Fibroblast of skin of abdomen (primary cell): ENCODE measurements at regions not wholly inside any gene's neighbourhood (a gene's known extent, or its start where the extent isn't known, plus 50 kb on each side); places are given as distances from the start of the nearest gene placed in this dataset.

ENCODE experiments used
- DNase-seq: peaks from one replicate; pipeline ENCODE4 v3.0.0-alpha.2; 2013

DNA sequence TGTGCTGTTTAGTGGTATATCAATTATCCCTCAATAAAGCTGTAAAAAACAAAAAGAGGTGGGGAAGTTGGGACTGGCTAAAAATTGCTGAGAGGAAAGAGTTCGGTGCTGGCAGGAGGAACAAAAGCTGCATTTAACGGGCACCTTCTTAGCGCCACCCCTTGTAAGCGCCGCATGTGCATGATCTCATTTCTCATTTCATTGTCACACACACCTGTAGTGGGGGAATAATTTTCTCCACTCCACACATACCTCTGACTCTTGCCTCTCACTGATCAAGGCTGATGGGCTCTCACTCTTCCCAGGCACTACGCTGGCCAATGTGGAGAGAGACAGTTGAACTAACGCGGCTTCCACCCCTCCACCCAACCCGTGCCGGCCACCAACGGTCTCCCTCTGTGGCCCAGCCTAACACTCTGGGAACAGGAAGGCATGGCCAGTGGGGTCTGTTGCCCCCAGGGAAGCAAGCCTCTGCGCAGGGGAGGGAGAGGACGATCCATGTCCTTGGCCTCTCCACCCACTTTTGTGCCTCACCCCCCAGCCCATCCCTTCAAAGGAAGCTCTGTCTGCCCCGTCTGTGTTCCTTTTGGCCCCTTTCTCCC is 186.7 kb upstream of the SYT13 start:
- no peak for DNase-seq

DNA sequence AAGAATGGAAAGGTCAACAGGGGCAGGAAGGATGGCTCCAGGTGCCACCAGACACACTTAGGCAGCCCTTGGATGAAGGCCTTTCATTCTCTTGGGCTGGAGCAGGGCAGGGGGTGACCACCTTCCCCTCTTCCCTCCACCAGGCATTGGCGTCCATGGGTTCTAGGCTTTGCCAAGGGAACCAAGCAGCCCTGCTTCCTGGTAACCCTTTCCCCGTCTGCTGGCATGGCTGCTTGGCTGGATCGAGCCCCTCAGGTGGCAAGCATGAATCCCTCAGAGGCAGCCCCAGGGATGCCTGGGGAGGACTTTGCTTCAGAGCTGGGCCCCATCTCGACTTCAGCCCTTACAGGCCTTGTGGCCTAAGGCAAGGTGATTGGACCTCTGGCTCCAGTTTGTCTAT is 185.1 kb upstream of the SYT13 start:
- DNase-seq = no peak

DNA sequence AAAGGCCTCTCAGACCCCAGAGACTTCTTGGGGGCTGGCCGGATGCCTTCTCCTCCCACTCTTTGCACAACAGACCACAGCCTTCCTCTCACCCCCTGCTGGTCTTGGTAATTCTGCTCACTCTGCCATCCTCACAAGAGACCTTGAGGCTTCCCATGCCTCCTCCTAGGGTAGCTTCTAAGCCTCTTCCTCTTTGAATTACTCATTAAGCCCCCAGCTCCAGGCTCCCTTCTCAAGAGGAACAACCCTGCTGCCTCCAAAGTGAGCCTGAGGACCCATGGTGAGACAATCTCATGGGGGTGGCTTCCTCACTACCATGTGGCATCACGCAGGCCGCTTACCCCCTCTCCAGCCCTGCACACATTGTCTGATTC is 184.6 kb upstream of the SYT13 start:
- no peak for DNase-seq

DNA sequence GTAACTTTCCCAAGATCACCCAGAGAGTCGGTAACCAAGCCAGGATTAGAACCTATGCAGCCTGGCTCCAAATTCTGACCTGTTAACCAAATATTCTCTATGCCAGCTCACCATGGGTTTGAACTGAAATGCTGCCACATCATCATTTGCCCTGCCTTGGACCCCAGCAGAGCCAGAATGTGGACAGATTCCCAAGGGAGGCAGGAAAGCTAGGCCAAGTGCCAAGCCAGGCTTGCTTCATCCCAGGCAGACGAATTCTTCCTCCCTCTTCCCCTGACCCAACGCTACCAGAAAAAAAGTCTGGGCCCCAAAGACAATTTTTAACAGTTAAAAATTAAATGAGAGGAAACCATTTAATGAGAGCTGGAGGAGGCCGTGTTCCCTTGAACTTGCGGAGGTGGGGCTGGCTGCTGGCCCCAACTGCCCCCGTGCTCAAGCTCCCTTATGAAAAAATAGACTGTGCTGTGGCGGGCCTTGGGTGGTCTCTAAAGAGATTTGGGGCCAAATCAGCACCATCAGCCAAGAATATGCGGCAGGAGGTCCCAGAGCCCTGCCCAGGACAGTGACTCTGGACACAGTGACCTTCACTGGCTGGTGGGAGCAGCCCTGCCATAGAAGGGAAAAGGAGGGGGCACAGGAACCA is 184.1 kb upstream of the SYT13 start:
- peak; percentile 66 for DNase-seq

DNA sequence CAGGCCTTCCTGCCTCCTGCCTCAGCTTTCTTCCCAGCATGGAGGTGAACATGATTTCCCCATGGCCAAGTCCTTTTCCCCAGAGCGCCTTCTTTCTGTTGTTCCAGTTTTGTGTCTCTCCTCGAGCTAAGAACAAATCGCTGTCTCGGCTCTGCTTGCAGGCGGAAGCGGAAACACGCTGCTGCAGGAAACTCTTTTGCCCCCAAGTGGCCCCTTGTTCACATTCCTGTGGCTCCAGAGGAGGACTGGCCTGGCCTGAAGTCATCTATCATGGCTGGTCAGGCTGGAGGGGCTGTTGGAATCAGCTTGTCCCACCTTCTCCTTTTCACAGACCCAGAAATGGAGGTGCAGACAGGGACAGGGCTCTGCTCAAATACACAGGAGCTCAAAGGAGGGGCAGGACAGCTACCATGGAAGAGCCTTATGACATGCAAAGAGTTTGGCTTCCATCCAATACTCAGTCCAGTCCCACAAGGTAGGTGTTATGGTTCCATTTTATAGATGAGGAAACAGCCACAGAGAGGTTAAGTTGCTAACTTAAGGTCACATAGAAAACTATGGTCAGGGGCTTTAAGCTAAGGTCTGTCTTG is 182.2 kb upstream of the SYT13 start:
- DNase-seq = peak; percentile 64

DNA sequence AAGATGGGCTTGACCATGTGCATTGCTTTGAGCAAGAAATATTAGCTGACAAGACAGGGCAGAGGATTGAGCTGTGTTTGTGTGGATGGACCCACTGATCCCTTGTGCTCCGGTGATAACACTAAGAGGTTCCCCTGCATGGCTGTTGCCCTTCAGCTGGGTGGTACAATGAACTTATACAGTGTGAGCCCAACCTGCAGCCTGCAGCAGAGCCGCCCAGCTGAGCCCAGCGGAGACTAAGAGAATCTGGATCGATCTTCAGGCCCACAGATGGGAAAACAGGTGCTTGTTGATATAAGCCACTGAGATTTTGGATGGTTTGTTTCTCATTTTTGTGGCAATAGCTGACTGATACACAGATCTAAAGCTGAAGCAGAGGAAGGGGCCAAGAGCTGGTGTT is 177.4 kb upstream of the SYT13 start:
- DNase-seq = no peak

DNA sequence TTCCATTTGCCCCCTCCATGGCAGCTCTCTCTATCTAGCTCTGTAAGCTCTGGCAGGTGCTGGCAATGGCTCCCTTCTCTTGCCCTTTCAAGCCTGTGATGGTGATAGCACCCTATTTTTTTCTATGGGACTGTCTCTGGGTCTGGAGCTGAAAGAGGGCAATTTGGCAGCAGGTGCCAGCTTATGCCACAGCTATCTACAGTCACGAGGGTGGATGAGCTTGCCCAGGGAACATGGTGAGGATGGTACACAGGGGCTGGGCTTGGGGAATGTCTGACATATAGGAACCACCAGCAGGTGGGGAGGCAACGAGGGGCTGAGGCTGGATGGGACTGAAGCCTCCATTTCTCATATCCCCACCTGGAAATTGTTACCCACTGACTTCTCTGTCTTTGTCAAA is 175.4 kb upstream of the SYT13 start:
- no peak for DNase-seq

DNA sequence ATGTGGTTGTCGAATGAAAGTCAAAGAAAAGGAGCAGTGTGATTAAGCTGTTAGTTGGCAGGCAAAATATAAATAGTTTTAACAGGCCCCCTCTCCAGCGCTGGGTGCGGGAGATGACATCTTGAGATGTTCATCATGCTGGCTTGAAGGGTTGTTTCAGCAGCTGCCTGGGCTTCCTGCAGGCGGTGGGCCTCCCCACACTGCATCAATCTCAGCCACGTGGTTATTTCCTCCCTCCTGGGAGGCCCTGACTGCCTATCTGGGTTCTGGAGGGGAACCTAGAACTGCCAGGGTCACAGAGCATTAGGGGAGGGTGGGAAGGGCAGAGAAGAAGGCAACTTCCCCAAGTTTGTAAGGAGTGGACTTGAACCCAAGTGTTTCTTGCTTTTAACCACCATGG is 173.3 kb upstream of the SYT13 start:
- no peak for DNase-seq

DNA sequence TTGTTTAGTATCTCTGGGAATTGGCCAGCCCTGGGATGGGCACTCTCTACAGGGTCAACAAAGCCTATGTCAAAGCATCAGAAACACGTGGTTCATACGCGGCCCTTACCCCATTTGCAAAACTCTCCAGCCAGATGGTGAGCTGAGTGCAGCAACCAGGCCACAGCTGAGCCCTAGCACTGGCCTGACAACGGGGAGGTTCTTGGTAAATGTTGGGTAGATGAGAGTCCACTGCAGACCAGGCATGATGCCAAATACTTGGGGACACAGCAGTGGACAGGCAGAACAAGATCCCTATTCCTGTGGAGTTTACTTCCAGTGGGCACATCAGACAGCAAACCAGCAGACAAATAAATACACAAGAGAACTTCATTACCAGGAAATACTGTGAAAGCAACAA is 172.1 kb upstream of the SYT13 start:
- DNase-seq = no peak

DNA sequence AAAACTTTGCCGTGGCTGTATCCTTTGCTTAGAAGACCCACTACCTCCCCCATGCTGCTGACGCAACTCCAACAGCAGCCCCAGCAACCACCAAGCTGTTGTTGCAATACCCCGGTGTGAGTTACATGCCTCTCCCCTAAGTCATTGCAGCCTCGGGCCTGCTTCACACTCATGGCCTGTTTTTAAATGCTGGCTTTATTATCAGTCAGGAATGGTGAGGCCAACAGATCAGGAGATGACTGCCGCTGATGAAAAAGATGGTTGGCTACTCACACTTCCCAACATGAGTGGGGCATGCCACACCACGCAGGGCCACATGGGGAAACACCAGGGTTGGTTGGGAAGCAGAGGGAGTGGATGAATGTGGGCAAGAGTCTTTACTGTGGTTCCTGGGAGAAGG is 171.5 kb upstream of the SYT13 start:
- DNase-seq = peak; percentile 89

DNA sequence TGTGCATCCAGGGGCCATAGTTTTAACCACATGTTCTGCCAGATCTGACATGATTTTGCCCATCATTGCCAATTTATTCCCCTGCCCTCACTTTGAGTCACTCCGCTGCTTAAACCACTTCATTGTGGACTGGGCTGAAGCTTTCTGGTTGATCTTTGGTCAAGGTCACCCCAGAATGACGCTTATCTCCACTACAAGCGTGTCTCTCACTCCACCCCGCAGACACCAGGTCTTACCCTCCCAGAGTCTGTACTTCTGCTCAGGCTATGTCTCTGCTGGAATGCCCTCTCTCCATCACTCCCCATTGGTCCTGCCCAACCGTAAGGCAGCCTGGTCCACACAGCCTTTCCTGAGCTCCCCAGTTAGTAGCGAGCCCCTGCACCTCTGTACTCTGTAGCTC is 170.5 kb upstream of the SYT13 start:
- no peak for DNase-seq

DNA sequence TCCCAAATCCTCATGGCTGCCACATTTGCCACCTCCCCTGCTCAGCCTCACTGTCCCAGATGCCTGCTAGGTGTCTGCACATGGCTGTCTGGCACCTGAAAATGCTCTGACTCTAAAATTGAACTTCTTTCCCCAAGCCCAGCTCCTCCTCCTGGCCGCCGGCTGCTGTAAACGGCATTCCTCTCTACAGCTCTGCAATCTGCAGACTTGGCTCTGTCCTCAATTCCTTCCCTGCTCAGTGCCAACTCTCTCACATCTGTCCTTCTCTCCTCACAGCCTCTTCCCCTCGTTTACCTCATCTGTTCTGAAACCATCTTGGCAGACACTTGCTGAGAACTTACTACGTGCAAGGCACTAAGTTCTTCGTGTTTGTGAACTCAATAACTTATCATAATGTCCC is 169.4 kb upstream of the SYT13 start:
- no peak for DNase-seq

DNA sequence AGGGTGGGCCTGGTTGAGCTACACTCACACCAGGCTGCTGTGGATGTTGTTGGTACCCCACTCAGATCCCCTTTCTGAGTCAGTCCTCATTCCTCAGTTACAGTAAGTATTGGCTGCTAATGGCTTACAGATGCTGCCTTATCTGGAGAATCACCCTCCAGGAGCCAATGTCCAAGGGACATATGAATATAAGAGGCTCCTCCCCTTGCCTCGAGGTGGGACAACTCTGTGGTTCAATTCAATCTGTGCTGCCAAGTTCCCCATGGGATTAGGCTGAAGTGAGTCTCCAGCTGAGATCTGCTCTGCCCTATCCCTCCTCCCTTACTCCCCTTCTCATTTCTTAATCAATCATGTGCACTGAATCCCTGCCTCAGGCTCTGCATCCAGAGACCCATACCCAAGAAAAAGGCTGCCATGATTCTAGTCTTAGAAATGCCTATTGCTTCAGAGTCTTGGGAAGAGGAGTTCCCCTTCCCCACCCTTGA is 168.8 kb upstream of the SYT13 start:
- DNase-seq = no peak

DNA sequence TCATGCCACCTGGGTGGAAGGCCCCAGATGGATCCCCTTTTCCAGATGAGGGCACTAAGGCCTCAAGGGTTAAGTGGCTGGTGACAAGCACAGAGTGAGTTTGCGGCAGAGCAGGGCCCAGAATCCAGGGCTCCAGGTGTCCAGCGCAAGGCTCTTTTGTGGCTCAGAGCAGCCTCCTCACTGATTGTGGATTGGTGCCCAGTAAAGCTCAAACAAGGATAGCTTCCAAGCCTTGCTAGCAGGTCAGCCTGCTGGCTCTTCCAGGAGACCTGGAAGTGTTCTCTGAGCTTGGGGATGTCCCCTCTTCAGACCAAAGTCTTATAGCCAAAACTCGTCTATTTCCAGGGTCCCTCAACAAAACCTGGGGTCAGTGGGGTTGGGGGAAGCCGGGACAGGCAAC is 167.6 kb upstream of the SYT13 start:
- DNase-seq = no peak

DNA sequence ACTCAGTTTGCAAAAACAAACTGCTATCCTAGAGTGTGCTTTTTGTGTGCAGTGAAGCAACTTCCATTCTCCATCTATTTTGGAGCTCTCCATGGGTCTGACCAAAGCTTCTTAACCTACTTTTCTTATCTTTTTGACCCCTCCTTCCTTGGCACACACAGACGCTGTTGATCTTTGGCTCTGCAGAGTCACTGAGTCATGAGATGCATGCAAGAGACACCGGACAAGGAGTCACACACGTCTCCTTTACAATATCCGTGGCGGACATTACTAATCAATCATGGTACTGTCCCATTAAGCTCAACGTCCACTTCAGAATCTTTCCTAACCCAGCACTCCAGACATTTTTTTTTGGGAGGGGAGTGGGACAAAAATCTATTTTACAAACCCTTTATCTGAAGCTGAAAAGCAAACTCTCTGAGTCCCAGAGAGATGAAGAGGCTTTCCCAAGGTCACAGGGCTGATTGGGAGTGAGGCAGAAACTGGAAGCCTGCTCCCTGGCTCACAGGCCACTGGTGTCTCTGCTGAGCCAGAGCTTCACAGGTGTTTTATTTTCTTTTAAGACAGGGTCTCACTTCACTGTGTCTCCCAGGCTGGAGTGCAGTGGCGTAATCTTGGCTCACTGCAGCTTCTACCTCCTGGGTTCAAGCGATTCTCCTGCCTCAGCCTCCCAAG is 165.8 kb upstream of the SYT13 start:
- no peak for DNase-seq

DNA sequence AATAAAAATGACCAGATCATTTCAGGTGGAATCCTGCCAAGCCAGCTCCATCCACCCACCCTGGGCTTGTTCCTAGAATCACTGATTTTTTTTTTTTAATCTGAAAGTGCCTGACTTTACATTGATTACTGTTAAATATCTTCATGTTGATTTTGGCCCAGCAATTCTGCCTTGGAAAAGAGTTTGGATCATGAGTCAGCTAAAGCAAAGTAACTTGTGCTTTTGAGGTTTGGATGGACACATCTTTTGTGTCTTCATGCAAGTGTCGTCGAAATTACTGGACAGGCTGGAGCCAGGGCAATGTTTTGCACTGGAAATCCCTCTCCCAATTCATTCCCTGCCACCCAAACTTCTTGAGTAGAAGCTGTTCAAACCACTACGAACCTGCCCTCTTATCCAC is 164.0 kb upstream of the SYT13 start:
- DNase-seq = peak; percentile 19

DNA sequence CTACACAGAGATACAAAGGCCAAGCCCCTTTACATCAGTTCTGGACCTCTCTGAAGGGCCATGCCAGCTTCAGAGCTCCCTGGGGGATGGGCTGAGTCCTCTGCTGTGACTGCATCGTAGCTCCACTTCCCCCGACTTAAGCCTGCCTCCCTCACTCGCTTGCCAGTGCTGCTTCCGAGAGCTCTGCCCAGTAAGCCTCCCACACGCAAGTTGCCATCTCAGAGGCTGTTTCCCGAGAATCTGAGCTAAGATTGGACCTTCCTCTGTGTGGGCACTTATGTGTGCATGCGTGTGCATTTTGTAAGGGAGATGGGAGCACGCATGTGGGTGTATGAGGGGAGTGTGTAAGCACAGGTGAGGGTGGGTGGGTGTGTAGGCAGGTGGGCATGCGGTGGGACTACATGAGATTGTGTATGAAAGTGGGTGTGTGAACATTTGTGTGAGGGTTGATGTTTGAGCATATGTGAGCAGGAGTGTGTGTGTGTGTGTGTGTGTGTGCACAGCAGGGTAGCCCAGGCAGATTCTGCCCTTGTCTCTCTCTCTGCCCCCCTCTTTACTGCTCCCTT is 163.0 kb upstream of the SYT13 start:
- no peak for DNase-seq

DNA sequence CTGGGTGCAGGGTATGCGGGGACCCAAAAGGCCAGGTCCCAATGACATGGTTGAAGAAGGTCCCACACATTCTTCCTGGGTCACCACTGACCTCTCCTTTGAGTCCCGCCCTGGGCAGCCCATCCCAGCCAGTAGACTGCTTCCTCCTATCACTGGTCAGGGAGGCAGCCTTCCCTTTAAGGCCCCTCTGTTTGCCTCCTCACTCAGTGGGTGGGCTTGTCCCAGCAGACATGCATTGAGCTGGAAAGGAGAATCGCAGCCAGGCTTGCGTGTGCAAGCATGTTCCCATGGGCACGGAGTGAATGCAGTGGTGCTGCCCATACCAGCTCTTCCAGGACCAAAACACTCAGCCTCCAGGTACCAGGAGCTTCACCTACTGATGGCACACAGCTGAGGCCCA is 162.4 kb upstream of the SYT13 start:
- DNase-seq = no peak

DNA sequence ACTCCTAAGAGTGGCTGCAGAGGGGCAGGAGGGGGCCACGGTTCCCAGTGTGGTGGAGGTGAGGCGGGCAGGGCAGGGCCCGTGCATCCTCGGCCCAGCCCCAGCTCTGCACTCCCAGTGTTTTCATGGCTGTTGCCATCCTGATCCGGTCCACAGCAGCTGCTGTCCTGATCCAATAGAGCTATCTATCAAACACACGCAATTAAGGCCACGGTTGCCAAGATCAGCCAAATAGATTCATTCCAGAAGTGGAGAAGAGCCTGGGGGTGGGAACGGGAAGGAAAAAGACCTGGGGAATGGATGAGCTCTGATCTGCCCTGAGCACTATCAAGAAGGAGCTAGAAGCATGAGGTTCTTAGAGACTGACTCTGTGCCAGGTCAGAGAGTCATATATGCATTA is 160.9 kb upstream of the SYT13 start:
- no peak for DNase-seq

DNA sequence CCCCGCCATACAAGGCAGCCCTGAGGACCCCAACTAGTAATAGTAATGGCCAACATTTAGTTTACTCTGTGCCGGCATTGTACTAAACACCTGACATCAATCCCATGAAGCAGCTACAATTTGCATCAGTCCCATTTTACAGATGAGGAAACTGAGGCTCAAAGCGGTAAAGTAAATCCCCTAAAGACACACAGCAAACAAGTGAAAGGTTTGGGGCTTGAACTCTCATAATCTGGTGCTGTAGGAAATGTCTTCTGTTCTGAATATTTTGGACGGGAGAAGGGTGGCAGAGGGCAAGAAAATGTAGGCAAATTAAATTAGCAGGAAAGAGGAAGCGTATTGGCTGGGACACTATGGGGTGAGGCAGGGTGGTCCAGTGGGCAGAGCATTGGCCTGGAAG is 160.3 kb upstream of the SYT13 start:
- no peak for DNase-seq

DNA sequence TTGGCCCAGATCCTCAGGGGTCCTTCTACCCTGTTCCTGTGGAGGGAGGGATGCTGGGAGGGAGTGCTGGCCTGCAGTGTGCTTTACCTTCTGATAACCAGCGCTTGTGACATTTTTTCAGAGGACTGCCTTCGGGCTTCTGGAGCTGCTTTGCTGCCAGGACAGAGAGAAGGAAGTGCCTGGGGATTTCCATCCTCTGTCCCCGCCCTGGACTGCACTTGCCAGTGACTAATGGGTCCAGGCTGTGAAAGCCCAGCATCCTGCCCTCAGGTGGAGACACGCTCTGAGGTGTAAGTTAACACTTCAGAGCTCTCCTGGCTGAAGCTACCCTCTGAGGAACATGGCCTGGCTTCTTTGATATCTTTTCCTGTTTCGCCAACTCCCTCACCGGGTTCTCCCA is 158.7 kb upstream of the SYT13 start:
- DNase-seq = no peak

DNA sequence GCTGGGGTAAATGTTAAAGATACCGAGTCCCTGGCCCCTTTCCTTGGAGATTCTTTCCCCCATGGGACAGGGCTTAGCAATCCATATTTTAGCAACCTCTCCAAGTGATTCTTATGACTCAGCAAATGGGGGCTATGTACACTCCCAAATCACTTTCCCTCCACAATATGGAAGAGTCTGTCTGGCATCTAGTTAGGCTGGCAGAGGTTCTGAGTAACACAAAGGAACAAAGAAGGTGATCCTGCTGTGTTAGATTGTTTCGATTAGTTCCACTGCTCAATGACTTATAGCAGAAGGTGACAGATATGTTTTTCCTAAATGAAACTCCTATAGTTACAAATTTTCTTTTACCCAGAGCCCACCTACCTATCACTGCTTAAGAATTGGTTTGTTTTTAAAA is 154.0 kb upstream of the SYT13 start:
- no peak for DNase-seq

DNA sequence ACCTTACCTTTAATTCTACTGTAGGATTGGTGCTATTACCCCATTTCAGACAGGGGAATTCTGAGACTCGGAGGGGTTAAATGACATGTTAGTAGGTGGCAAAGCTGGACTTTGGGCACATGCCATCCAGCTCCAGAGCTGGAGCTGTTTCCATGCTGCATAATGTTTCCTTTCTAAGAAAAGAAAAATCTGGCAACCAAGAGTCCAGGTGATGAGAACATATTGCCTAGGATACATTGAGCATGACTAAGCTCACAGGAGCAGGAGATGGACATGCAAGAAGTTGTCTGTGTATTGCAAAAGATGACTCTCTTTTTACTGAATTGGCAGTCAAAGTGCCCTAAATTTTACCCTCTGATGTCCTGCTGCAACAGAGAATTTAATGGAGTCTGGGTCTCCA is 150.8 kb upstream of the SYT13 start:
- DNase-seq = no peak

DNA sequence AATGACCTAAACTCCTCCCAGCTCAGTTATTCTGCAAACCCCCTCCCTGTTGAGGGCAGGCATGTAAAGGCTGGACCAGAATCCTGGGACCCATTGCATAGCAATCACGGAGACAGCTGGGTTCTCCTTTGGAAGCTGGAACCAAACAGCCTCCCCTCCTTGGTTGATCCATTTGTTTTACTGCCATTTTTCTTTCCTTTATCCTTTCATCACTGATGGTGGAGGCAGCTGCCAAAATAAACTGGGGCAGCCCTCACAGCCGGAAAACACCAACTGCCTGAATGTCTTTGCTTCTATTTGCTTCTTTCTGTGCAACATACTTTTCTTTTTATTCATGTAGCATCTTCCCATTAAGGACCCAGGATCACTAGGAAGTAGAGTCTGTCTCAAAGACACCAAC is 150.0 kb upstream of the SYT13 start:
- no peak for DNase-seq
